NCI-H82 (cell line): ENCODE measurements at regions not wholly inside any gene's neighbourhood (a gene's known extent, or its start where the extent isn't known, plus 50 kb on each side); places are given as distances from the start of the nearest gene placed in this dataset.
"Not testable (repeated sequence)": the region's sequence is repeated elsewhere in the genome, so short reads cannot be mapped to it uniquely, and the experiment has no call there.

Experiments used
- DNase-seq: peaks from one replicate; lab custom pipeline; 2025; lab: John Stamatoyannopoulos, UW

- not testable (repeated sequence) for DNase-seq
Observed at GRCh38 chr2:37758141-37758601, 86.7 kb upstream of the CDC42EP3 start.

GRCh38 chr2:37759989-37760388, 88.5 kb upstream of the CDC42EP3 start:
- not testable (repeated sequence) for DNase-seq

- no peak for DNase-seq
Observed at GRCh38 chr2:37760471-37760870, 89.0 kb upstream of the CDC42EP3 start.

- not testable (repeated sequence) for DNase-seq
Observed at GRCh38 chr2:37762281-37762680, 90.8 kb upstream of the CDC42EP3 start.

GRCh38 chr2:37764739-37765138, 93.3 kb upstream of the CDC42EP3 start:
- no peak for DNase-seq

GRCh38 chr2:37766106-37766505, 94.7 kb upstream of the CDC42EP3 start:
- no peak for DNase-seq

- no peak for DNase-seq
Observed at GRCh38 chr2:37767046-37767445, 95.6 kb upstream of the CDC42EP3 start.

GRCh38 chr2:37767959-37768925, 96.8 kb upstream of the CDC42EP3 start:
- DNase-seq: no peak

- no peak for DNase-seq
Observed at GRCh38 chr2:37769551-37769950, 98.1 kb upstream of the CDC42EP3 start.

- DNase-seq: no peak
Observed at GRCh38 chr2:37770797-37771196, 99.4 kb upstream of the CDC42EP3 start.

- no peak for DNase-seq
Observed at GRCh38 chr2:37771600-37772088, 100.2 kb upstream of the CDC42EP3 start.

- DNase-seq: peak; percentile 48
Observed at GRCh38 chr2:37773371-37774130, 102.1 kb upstream of the CDC42EP3 start.

GRCh38 chr2:37774171-37774944, 102.9 kb upstream of the CDC42EP3 start:
- DNase-seq: not testable (repeated sequence)

- no peak for DNase-seq
Observed at GRCh38 chr2:37774976-37775907, 103.8 kb upstream of the CDC42EP3 start.

GRCh38 chr2:37775908-37776250, 104.4 kb upstream of the CDC42EP3 start:
- no peak for DNase-seq

- DNase-seq: no peak
Observed at GRCh38 chr2:37776487-37776886, 105.0 kb upstream of the CDC42EP3 start.

- DNase-seq: peak; percentile 8
Observed at GRCh38 chr2:37779139-37779538, 107.7 kb upstream of the CDC42EP3 start.

GRCh38 chr2:37779611-37780386, 108.4 kb upstream of the CDC42EP3 start:
- no peak for DNase-seq

GRCh38 chr2:37780387-37780676, 108.9 kb upstream of the CDC42EP3 start:
- DNase-seq: no peak

- peak; percentile 24 for DNase-seq
Observed at GRCh38 chr2:37781028-37781427, 109.6 kb upstream of the CDC42EP3 start.
